IMR-90 (cell line): ENCODE measurements at regions not wholly inside any gene's neighbourhood (a gene's known extent, or its start where the extent isn't known, plus 50 kb on each side); places are given as distances from the start of the nearest gene placed in this dataset.

Experiments used
- ATAC-seq: fragments of 200-7000 bp; cut with Tn5 transposase; 2 replicates; pipeline ENCODE4 v1.9.1; 2020; ENCODE audit warnings: low read depth, mild to moderate bottlenecking, moderate library complexity
- BruUV-seq: library from RNA; stranded (reverse); fragments of 400-500 nt; replicated peaks from 2 replicates; lab custom pipeline; 2021; lab: Mats Ljungman, UMichigan
- CTCF ChIA-PET: fragments of 300-600 bp; formaldehyde crosslinking; extraction: SDS; loops from one replicate; lab custom pipeline; 2021; ENCODE audit warnings: antibody characterized with exemption; lab: Yijun Ruan, JAX
- POLR2A ChIA-PET: fragments of 300-600 bp; sonication (Branson Sonifier 250); formaldehyde crosslinking; loops from one replicate; lab custom pipeline; 2022; ENCODE audit warnings: antibody characterized with exemption; ENCODE audit not compliant: unreplicated experiment; lab: Charles Lee
- DNase-seq: peaks from one replicate; pipeline ENCODE4 v3.0.0; 2013
- H2AFZ ChIP-seq: replicated peaks from 2 replicates; pipeline ENCODE3; 2013; ENCODE audit warnings: low read length, mild to moderate bottlenecking; ENCODE audit not compliant: poor library complexity
- H2AK5ac ChIP-seq: 2 replicates; pipeline ENCODE4 v1.6.1; 2013; ENCODE audit warnings: low read depth, low read length, inconsistent platforms
- H2AK9ac ChIP-seq: replicated peaks from 2 replicates; pipeline ENCODE3; 2013; ENCODE audit warnings: mild to moderate bottlenecking, low read depth, low read length, moderate library complexity; ENCODE audit not compliant: poor library complexity
- H2BK120ac ChIP-seq: 2 replicates; pipeline ENCODE4 v1.6.1; 2013; ENCODE audit warnings: low read depth, low read length, inconsistent platforms
- H2BK15ac ChIP-seq: 3 replicates; pipeline ENCODE4 v1.6.1; 2013; ENCODE audit warnings: low read depth, low read length, inconsistent platforms
- H2BK20ac ChIP-seq: 2 replicates; pipeline ENCODE4 v1.6.1; 2013; ENCODE audit warnings: low read depth, mild to moderate bottlenecking, inconsistent platforms, low read length, moderate library complexity
- H2BK5ac ChIP-seq: 2 replicates; pipeline ENCODE4 v1.6.1; 2013; ENCODE audit warnings: mild to moderate bottlenecking, low read depth, low read length, inconsistent platforms; ENCODE audit not compliant: poor library complexity, severe bottlenecking
- H3K14ac ChIP-seq: replicated peaks from 2 replicates; pipeline ENCODE4 v1.6.1; 2013; ENCODE audit warnings: low read depth, low read length, inconsistent platforms
- H3K18ac ChIP-seq: 2 replicates; pipeline ENCODE4 v1.6.1; 2013; ENCODE audit warnings: low read depth, low read length, control low read depth
- H3K23ac ChIP-seq: 2 replicates; pipeline ENCODE4 v1.6.1; 2013; ENCODE audit warnings: low read depth, low read length, inconsistent platforms
- H3K27ac ChIP-seq: 2 replicates; pipeline ENCODE4 v1.5.1; 2013; ENCODE audit warnings: mild to moderate bottlenecking, control low read depth, low read length; ENCODE audit not compliant: insufficient read depth
- H3K27me3 ChIP-seq: 2 replicates; pipeline ENCODE4 v1.6.1; 2013; ENCODE audit warnings: low read length; ENCODE audit not compliant: control insufficient read depth, insufficient read depth
- H3K36me3 ChIP-seq: 2 replicates; pipeline ENCODE4 v1.6.1; 2013; ENCODE audit warnings: low read length, mixed read lengths; ENCODE audit not compliant: control insufficient read depth, insufficient read depth
- H3K4ac ChIP-seq: 2 replicates; pipeline ENCODE4 v1.6.1; 2013; ENCODE audit warnings: low read depth, low read length, inconsistent platforms
- H3K4me1 ChIP-seq: 2 replicates; pipeline ENCODE4 v1.6.1; 2013; ENCODE audit warnings: low read length, mixed read lengths; ENCODE audit not compliant: control insufficient read depth, insufficient read depth
- H3K4me2 ChIP-seq: 2 replicates; pipeline ENCODE4 v1.6.1; 2013; ENCODE audit warnings: low read depth, mild to moderate bottlenecking, control low read depth, low read length, moderate library complexity
- H3K4me3 ChIP-seq: 2 replicates; pipeline ENCODE4 v1.5.1; 2013; ENCODE audit warnings: low read depth, mild to moderate bottlenecking, control low read depth, low read length, moderate library complexity; ENCODE audit not compliant: insufficient read depth
- H3K56ac ChIP-seq: 2 replicates; pipeline ENCODE4 v1.6.1; 2013; ENCODE audit warnings: low read length, inconsistent platforms; ENCODE audit not compliant: insufficient read depth; ENCODE audit errors: extremely low read depth
- H3K79me1 ChIP-seq, 2 experiments: 2 replicates each; pipeline ENCODE4 v1.6.1; 2013; ENCODE audit warnings: low read length in 2 of 2, inconsistent platforms in 1 of 2, low read depth in 1 of 2
- H3K9ac ChIP-seq: 2 replicates; pipeline ENCODE4 v1.6.1; 2013; ENCODE audit warnings: low read depth, low read length, control low read depth
- H3K9me1 ChIP-seq: 2 replicates; pipeline ENCODE4 v1.6.1; 2013; ENCODE audit warnings: low read length, inconsistent platforms; ENCODE audit not compliant: insufficient read depth
- H3K9me3 ChIP-seq: 2 replicates; pipeline ENCODE4 v1.6.1; 2013; ENCODE audit warnings: low read length; ENCODE audit not compliant: control insufficient read depth, insufficient read depth
- H4K20me1 ChIP-seq: 2 replicates; pipeline ENCODE4 v1.6.1; 2013; ENCODE audit warnings: low read length, inconsistent platforms; ENCODE audit not compliant: insufficient read depth
- H4K5ac ChIP-seq: 2 replicates; pipeline ENCODE4 v1.6.1; 2013; ENCODE audit warnings: mild to moderate bottlenecking, low read depth, low read length, control low read depth
- H4K8ac ChIP-seq, 2 experiments: 2 replicates each; pipeline ENCODE4 v1.6.1; 2013; ENCODE audit warnings: low read depth in 2 of 2, low read length in 2 of 2, control low read depth in 1 of 2, inconsistent platforms in 1 of 2
- H4K91ac ChIP-seq: 2 replicates; pipeline ENCODE4 v1.6.1; 2013; ENCODE audit warnings: low read depth, low read length, inconsistent platforms; ENCODE audit not compliant: insufficient read depth
- CEBPB ChIP-seq: IDR thresholded peaks from 2 replicates; pipeline ENCODE4 v1.6.1; 2012; ENCODE audit warnings: low read depth, low read length, improper control_type of control experiment
- MXI1 ChIP-seq: IDR thresholded peaks from 2 replicates; pipeline ENCODE4 v1.6.1; 2012; ENCODE audit warnings: low read depth, mild to moderate bottlenecking, low read length, moderate library complexity, borderline replicate concordance
- WGBS, 2 experiments: methylation state at CpG; one replicate each; pipeline versions ENCODE4 v1.1.5 to v1.1.7; 2013; ENCODE audit warnings: missing lambda C conversion rate in 2 of 2; ENCODE audit not compliant: insufficient read length in 1 of 2; ENCODE audit errors: extremely low coverage in 2 of 2; 5-methylcytosine and 5-hydroxymethylcytosine counted together
- dilution Hi-C: fragments of 300-500 bp; cut with HindIII; formaldehyde crosslinking; loops from one replicate; pipeline ENCODE4 v1.14.3; 2018; ENCODE audit warnings: low sequenced_read_pairs; ENCODE audit not compliant: unreplicated experiment
- in situ Hi-C: fragments of 300-500 bp; cut with MboI; formaldehyde crosslinking; loops from 3 replicates; pipeline ENCODE4 v1.14.3; 2019; ENCODE audit warnings: low sequenced_read_pairs, inconsistent platforms, mixed read lengths
- intact Hi-C: fragments of 100-400 bp; cut with micrococcal nuclease; formaldehyde crosslinking; loops from 2 replicates; pipeline ENCODE4 v1.10.0; 2022

- DNase-seq, result no peak
- in situ Hi-C loops, result no loop called here
- dilution Hi-C loops, result no loop called here
Measured at GRCh38 chr1:103275725-103276124, 167.4 kb upstream of the COL11A1 start.

More at GRCh38 chr1:103275725-103276124, 167.4 kb upstream of the COL11A1 start:
- H4K5ac ChIP-seq, result no peak overlapping the region; the same call in 1 of the 2 replicates
- no peak overlapping the region for H3K4me3 ChIP-seq
- no TSS peak for BruUV-seq
- no peaks in the 10 kb centered on the region for H3K9me1 ChIP-seq
- intact Hi-C loops, result no loop called here
- H3K23ac ChIP-seq, result no peak overlapping the region
- WGBS, 2 experiments, result no CpG with 5 or more reads among the region's 1 CpG
- no peaks in the 10 kb centered on the region for H3K9me3 ChIP-seq
- no peak for ATAC-seq
- H4K8ac ChIP-seq, result no peak overlapping the region
- no peak overlapping the region for H3K9ac ChIP-seq
- H3K4me2 ChIP-seq, result no peak overlapping the region
- H3K4me1 ChIP-seq, result no peaks in the 10 kb centered on the region; the same call in 1 of the 2 replicates
- H3K14ac ChIP-seq, result no peak overlapping the region
- no peak overlapping the region for H2BK15ac ChIP-seq
- no peak overlapping the region for H3K27ac ChIP-seq
- H2AFZ ChIP-seq, result no peak overlapping the region
- POLR2A ChIA-PET, result no interaction called here
- no peak overlapping the region for H2BK120ac ChIP-seq
- TF ChIP-seq MXI1, result no peak
- peak; percentile 33 for TF ChIP-seq CEBPB
- CTCF ChIA-PET, result no interaction called here
- no peak overlapping the region for H2BK5ac ChIP-seq
- H3K18ac ChIP-seq, result no peak overlapping the region
- no peaks in the 10 kb centered on the region for H3K36me3 ChIP-seq
- no peak overlapping the region for H3K56ac ChIP-seq
- H2AK9ac ChIP-seq, result no peak overlapping the region
- no peak overlapping the region for H4K91ac ChIP-seq
- no peak overlapping the region for H2AK5ac ChIP-seq
- H3K4ac ChIP-seq, result no peak overlapping the region
- H3K27me3 ChIP-seq, result no peaks in the 10 kb centered on the region
- no peaks in the 10 kb centered on the region for H4K20me1 ChIP-seq
- H3K79me1 ChIP-seq, result no peaks in the 10 kb centered on the region
- no peak overlapping the region for H2BK20ac ChIP-seq
